ENCODE measurements at regions not wholly inside any gene's neighbourhood (a gene's known extent, or its start where the extent isn't known, plus 50 kb on each side); places are given as distances from the start of the nearest gene placed in this dataset.

DNA sequence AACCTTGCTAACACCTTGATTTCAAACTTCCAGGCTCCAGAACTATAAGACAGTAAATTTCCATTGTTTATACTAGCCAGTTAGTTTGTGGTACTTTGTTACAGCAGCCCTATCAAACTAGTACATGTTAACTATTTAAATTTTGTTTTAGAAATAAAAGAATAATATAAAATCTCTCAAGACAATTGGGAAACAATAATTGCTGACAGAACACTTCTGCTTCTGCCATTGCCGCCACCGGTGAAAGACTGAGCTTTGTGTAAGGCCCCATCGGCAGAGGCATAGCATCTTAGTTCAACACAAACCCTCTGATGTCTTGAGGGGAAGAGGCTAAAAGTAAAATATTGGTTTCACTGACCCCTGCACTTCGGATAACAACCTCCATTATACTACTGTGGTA, 1607.1 kb upstream of the SEL1L start (continued):
- no peak for TF ChIP-seq CREB1 (CRISPR knock-in tag; IDR thresholded peaks at IDR 0.05; ENCODE audit: low read depth)
- no peak for TF ChIP-seq STAT1 (IDR thresholded peaks at IDR 0.05; ENCODE audit: unreplicated experiment)
- TF ChIP-seq REST (IDR thresholded peaks at IDR 0.05; ENCODE audit: unreplicated experiment): no peak
- no peak for TF ChIP-seq EZH2 (IDR thresholded peaks at IDR 0.05; ENCODE audit: low read depth, unreplicated experiment)
- no peak for TF ChIP-seq JUNB (IDR thresholded peaks at IDR 0.05; ENCODE audit: unreplicated experiment)
- no peak for TF ChIP-seq CTCF (conservative IDR thresholded peaks at IDR 0.05; ENCODE audit: low read depth in 2 of 2)
- TF ChIP-seq POLR2AphosphoS5 (IDR thresholded peaks at IDR 0.05; ENCODE audit: low read depth): no peak
- TF ChIP-seq EZH2phosphoT487 (IDR thresholded peaks at IDR 0.05; ENCODE audit: unreplicated experiment): no peak

DNA sequence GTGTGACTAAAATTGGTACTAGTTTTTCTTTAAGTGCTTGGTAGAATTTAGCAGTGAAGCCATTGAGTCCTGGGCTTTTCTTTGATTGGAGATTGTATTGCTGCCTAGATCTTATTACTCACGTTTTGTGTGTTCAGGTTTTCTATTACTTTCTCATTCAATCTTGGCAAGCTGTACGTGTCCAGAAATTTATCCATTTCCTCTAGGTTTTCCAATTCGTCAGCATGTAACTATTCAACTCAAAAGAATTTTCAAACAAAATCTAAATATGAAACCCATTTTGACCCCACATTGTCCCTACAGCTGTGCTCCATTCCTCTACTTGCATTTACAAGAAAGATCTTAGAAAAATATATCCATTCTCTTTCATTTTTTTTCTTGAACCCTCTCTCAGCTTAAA, 1613.4 kb upstream of the SEL1L start:
- Histone ChIP-seq H3F3A (replicated peaks; ENCODE audit: low read depth) (no peaks in the 10 kb centered on the region), H3K4me2 (no peak overlapping the region), H3K27ac (ENCODE audit: low read depth) (no peak overlapping the region), H4K20me1 (replicated peaks; ENCODE audit: insufficient read depth) (no peaks in the 10 kb centered on the region), H3K79me2 (replicated peaks; ENCODE audit: insufficient read depth) (no peaks in the 10 kb centered on the region), H2AFZ (peak overlapping the region; percentile 39; the same call in 1 of the 2 replicates), H3K4me3 (no peak overlapping the region), H3K27me3 (ENCODE audit: insufficient read depth) (no peaks in the 10 kb centered on the region), H3K36me3 (ENCODE audit: insufficient read depth) (no peaks in the 10 kb centered on the region), H3K9me2 (ENCODE audit: insufficient read depth) (0 out of 2 replicates have a peak, but pooled peaks cover 5% of the 10 kb centered on the region), H3K4me1 (ENCODE audit: insufficient read depth) (no peaks in the 10 kb centered on the region; the same call in 1 of the 2 replicates)
- TF ChIP-seq, protein P1, sequence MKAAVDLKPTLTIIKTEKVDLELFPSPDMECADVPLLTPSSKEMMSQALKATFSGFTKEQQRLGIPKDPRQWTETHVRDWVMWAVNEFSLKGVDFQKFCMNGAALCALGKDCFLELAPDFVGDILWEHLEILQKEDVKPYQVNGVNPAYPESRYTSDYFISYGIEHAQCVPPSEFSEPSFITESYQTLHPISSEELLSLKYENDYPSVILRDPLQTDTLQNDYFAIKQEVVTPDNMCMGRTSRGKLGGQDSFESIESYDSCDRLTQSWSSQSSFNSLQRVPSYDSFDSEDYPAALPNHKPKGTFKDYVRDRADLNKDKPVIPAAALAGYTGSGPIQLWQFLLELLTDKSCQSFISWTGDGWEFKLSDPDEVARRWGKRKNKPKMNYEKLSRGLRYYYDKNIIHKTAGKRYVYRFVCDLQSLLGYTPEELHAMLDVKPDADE (IDR thresholded peaks at IDR 0.05): no peak
- no peak for TF ChIP-seq EZH2phosphoT487 (IDR thresholded peaks at IDR 0.05; ENCODE audit: unreplicated experiment)
- TF ChIP-seq CTCF (conservative IDR thresholded peaks at IDR 0.05; ENCODE audit: low read depth in 2 of 2): no peak
- TF ChIP-seq REST (IDR thresholded peaks at IDR 0.05; ENCODE audit: unreplicated experiment): no peak
- no peak for TF ChIP-seq ZNF331 (CRISPR knock-in tag; IDR thresholded peaks at IDR 0.05; ENCODE audit: low read depth)
- no peak for TF ChIP-seq EZH2 (IDR thresholded peaks at IDR 0.05; ENCODE audit: low read depth, unreplicated experiment)
- no peak for TF ChIP-seq JUNB (IDR thresholded peaks at IDR 0.05; ENCODE audit: unreplicated experiment)
- H3K27ac Mint-ChIP-seq: no peak overlapping the region
- no peaks in the 10 kb centered on the region for H3K36me3 Mint-ChIP-seq (ENCODE audit: low read depth)
- H3K9me3 Mint-ChIP-seq: no peaks in the 10 kb centered on the region
- peaks cover 3% of the 10 kb centered on the region for H3K27me3 Mint-ChIP-seq (ENCODE audit: insufficient read depth, low read depth, poor library complexity)
- ATAC-seq (no peak), DNase-seq (ENCODE audit: low spot score) (no peak)
- no peak overlapping the region for H3K4me3 Mint-ChIP-seq
- peaks cover 3% of the 10 kb centered on the region; the same call in 1 of the 3 replicates for H3K4me1 Mint-ChIP-seq

Data from GM23338 (cell line).